GM12878 (cell line): ENCODE measurements at regions not wholly inside any gene's neighbourhood (a gene's known extent, or its start where the extent isn't known, plus 50 kb on each side); places are given as distances from the start of the nearest gene placed in this dataset.

Experiments used
- ATAC-seq: fragments of 200-7000 bp; cut with Tn5 transposase; 3 replicates; pipeline ENCODE4 v1.9.1; 2020; ENCODE audit warnings: mild to moderate bottlenecking, moderate library complexity
- BruUV-seq: library from RNA; stranded (reverse); fragments of 400-500 nt; replicated peaks from 2 replicates; lab custom pipeline; 2021; lab: Mats Ljungman, UMichigan
- CTCF ChIA-PET: fragments of 300-600 bp; sonication (Branson Sonifier 250); formaldehyde crosslinking; extraction: SDS; loops from one replicate; lab custom pipeline; 2021; ENCODE audit warnings: inconsistent platforms; lab: Yijun Ruan, JAX
- POLR2A ChIA-PET: fragments of 350-600 bp; formaldehyde crosslinking; extraction: SDS; loops from one replicate; lab custom pipeline; 2021; ENCODE audit warnings: inconsistent platforms; lab: Charles Lee
- RAD21 ChIA-PET: fragments of 300-600 bp; sonication (Branson Sonifier 250); formaldehyde crosslinking; loops from one replicate; lab custom pipeline; 2023; ENCODE audit warnings: antibody characterized with exemption; ENCODE audit not compliant: unreplicated experiment; lab: Charles Lee
- SMC1A ChIA-PET: fragments of 300-600 bp; sonication (Branson Sonifier 250); formaldehyde crosslinking; loops from one replicate; lab custom pipeline; 2023; ENCODE audit not compliant: unreplicated experiment, uncharacterized antibody; lab: Charles Lee
- DNase-seq: peaks from one replicate; pipeline ENCODE4 v3.0.0-alpha.2; 2011; ENCODE audit warnings: low read depth, low spot score
- FAIRE-seq: peaks from 3 replicates; lab custom pipeline; 2011; peaks lifted over from hg19 to GRCh38; lab: Jason Lieb, UNC
- H2AFZ ChIP-seq: 2 replicates; pipeline ENCODE4 v1.6.0; 2011; ENCODE audit warnings: low read depth, low read length, control low read depth; ENCODE audit not compliant: control insufficient read depth
- H3K27ac ChIP-seq: 2 replicates; pipeline ENCODE4 v1.5.1; 2011; ENCODE audit warnings: control low read depth; ENCODE audit not compliant: control insufficient read depth, insufficient read depth
- H3K27me3 ChIP-seq, 2 experiments: replicated peaks in 1 of 2; 2 replicates each; pipeline versions ENCODE4 v1.6.0 to v1.6.1; 2011; ENCODE audit warnings: low read length in 1 of 2; ENCODE audit not compliant: control insufficient read depth in 2 of 2, insufficient read depth in 2 of 2
- H3K36me3 ChIP-seq, 2 experiments: 2 replicates each; pipeline ENCODE4 v1.5.1; 2011; ENCODE audit warnings: low read length in 1 of 2; ENCODE audit not compliant: control insufficient read depth in 2 of 2, insufficient read depth in 2 of 2
- H3K4me1 ChIP-seq: 2 replicates; pipeline ENCODE4 v1.6.1; 2011; ENCODE audit warnings: mild to moderate bottlenecking, low read length, moderate library complexity, mixed read lengths; ENCODE audit not compliant: control insufficient read depth, insufficient read depth
- H3K4me2 ChIP-seq: 2 replicates; pipeline ENCODE4 v1.6.0; 2011; ENCODE audit warnings: control low read depth; ENCODE audit not compliant: control insufficient read depth, insufficient read depth
- H3K4me3 ChIP-seq: fragments of 200-600 bp; sonication (generic); 2 replicates; pipeline ENCODE4 v1.5.1; 2016
- H3K79me2 ChIP-seq: 2 replicates; pipeline ENCODE4 v1.6.0; 2011; ENCODE audit warnings: low read length; ENCODE audit not compliant: control insufficient read depth, insufficient read depth
- H3K9ac ChIP-seq: 2 replicates; pipeline ENCODE4 v1.8.0; 2011; ENCODE audit warnings: low read length, control low read depth, mixed read lengths; ENCODE audit not compliant: control insufficient read depth, insufficient read depth
- H3K9me3 ChIP-seq: replicated peaks from 3 replicates; pipeline ENCODE4 v1.5.1; 2011; ENCODE audit warnings: mild to moderate bottlenecking, low read length; ENCODE audit not compliant: control insufficient read depth, insufficient read depth
- H4K20me1 ChIP-seq: 2 replicates; pipeline ENCODE4 v1.6.0; 2011; ENCODE audit not compliant: control insufficient read depth, insufficient read depth
- CBFB ChIP-seq: IDR thresholded peaks from 2 replicates; pipeline ENCODE4 v1.6.1; 2016; ENCODE audit warnings: antibody characterized with exemption, low read depth
- CEBPZ ChIP-seq: fragments of 150-350 bp; IDR thresholded peaks from 2 replicates; pipeline ENCODE4 v1.6.1; 2016; ENCODE audit warnings: low read depth, low read length
- HSF1 ChIP-seq: fragments of 150-350 bp; IDR thresholded peaks from 2 replicates; pipeline ENCODE4 v1.6.1; 2014; ENCODE audit warnings: mild to moderate bottlenecking, low read depth, low read length
- KDM1A ChIP-seq: fragments of 200-600 bp; sonication (generic); IDR thresholded peaks from 2 replicates; pipeline ENCODE4 v1.6.1; 2016; ENCODE audit warnings: borderline replicate concordance
- MAX ChIP-seq: IDR thresholded peaks from 2 replicates; pipeline ENCODE4 v1.6.1; 2012; ENCODE audit warnings: low read depth, low read length, improper control_type of control experiment
- NR2C1 ChIP-seq: fragments of 450-650 bp; IDR thresholded peaks from 2 replicates; pipeline ENCODE4 v1.6.1; 2017; ENCODE audit warnings: antibody characterized with exemption, mild to moderate bottlenecking, moderate library complexity
- POU2F2 ChIP-seq: IDR thresholded peaks from 3 replicates; pipeline ENCODE4 v1.6.1; 2011; ENCODE audit warnings: low read depth, mild to moderate bottlenecking, low read length, borderline replicate concordance
- REST ChIP-seq: IDR thresholded peaks from 2 replicates; pipeline ENCODE4 v1.6.1; 2012; ENCODE audit warnings: mild to moderate bottlenecking, low read depth, low read length
- SREBF2 ChIP-seq: IDR thresholded peaks from 2 replicates; pipeline ENCODE4 v1.6.1; 2012; ENCODE audit warnings: mild to moderate bottlenecking, low read length
- STAT3 ChIP-seq: IDR thresholded peaks from 2 replicates; pipeline ENCODE4 v1.6.1; 2011; ENCODE audit warnings: low read depth, low read length, improper control_type of control experiment
- SUZ12 ChIP-seq: fragments of 200-600 bp; sonication (generic); IDR thresholded peaks from one replicate; pipeline ENCODE4 v1.6.1; 2018; ENCODE audit warnings: antibody characterized with exemption, mild to moderate bottlenecking; ENCODE audit not compliant: unreplicated experiment
- WGBS: methylation state at CpG from one replicate; pipeline ENCODE4 v1.1.6; 2016; ENCODE audit warnings: low lambda C conversion rate; ENCODE audit not compliant: insufficient replicate concordance, insufficient coverage; ENCODE audit errors: missing lambda C conversion rate; 5-methylcytosine and 5-hydroxymethylcytosine counted together
- in situ Hi-C: fragments of 300-500 bp; cut with MboI; formaldehyde crosslinking; loops from 9 replicates; pipeline ENCODE4 v1.14.3; 2018; ENCODE audit warnings: mixed read lengths
- intact Hi-C: fragments of 100-400 bp; cut with micrococcal nuclease; formaldehyde crosslinking; loops from one replicate; pipeline ENCODE4 v1.14.2; 2022; ENCODE audit not compliant: unreplicated experiment

- TF ChIP-seq STAT3 (no peak), CEBPZ (no peak)
- TF ChIP-seq, all 136 proteins: peak for 0
Measured at GRCh38 chr7:63112764-63113712, 885.6 kb upstream of the ZNF722 start (continued).

- Histone ChIP-seq H3K4me3 (no peak overlapping the region), H3K36me3 (no peaks in the 10 kb centered on the region), H3K27ac (no peak overlapping the region), H4K20me1 (no peaks in the 10 kb centered on the region), H3K79me2 (no peaks in the 10 kb centered on the region), H3K4me1 (no peaks in the 10 kb centered on the region), H3K9me3 (no peaks in the 10 kb centered on the region; the same call in 2 of the 3 replicates), H3K27me3 (no peaks in the 10 kb centered on the region), H2AFZ (no peak overlapping the region), H3K9ac (no peak overlapping the region), H3K4me2 (no peak overlapping the region)
- RAD21 ChIA-PET: no interaction called here
- intact Hi-C loops (no loop called here), in situ Hi-C loops (no loop called here)
- POLR2A ChIA-PET: no interaction called here
- no peak for FAIRE-seq
- no peak for ATAC-seq
- CTCF ChIA-PET: no interaction called here
- SMC1A ChIA-PET: no interaction called here
- 76% methylated on average over 26 of the region's 33 CpGs for WGBS
- no TSS peak for BruUV-seq
- DNase-seq: no peak
- no peak for TF ChIP-seq NR2C1
- no peak for TF ChIP-seq SUZ12
- no peak for TF ChIP-seq CBFB
- no peak for TF ChIP-seq KDM1A
- TF ChIP-seq MAX: no peak
- TF ChIP-seq HSF1: no peak
- no peak for TF ChIP-seq REST
- TF ChIP-seq SREBF2: no peak
- no peak for TF ChIP-seq POU2F2
Measured at GRCh38 chr7:63113713-63114285, 884.9 kb upstream of the ZNF722 start.
